H1 (cell line): ENCODE measurements at regions not wholly inside any gene's neighbourhood (a gene's known extent, or its start where the extent isn't known, plus 50 kb on each side); places are given as distances from the start of the nearest gene placed in this dataset.

Experiments used
- CTCF ChIA-PET: fragments of 300-600 bp; sonication (Branson Sonifier 250); formaldehyde crosslinking; loops from one replicate; lab custom pipeline; 2021; ENCODE audit not compliant: partially characterized antibody; lab: Charles Lee
- POLR2A ChIA-PET: fragments of 300-600 bp; sonication (Branson Sonifier 250); formaldehyde crosslinking; loops from one replicate; lab custom pipeline; 2021; ENCODE audit warnings: inconsistent platforms; ENCODE audit not compliant: partially characterized antibody; lab: Charles Lee
- DNase-seq, 2 experiments: peaks; one replicate each; pipeline versions ENCODE4 v3.0.0 to v3.0.0-alpha.2; 2010 to 2022; ENCODE audit warnings: low spot score in 2 of 2, low read depth in 1 of 2, mixed read lengths in 1 of 2
- FAIRE-seq: peaks from 2 replicates; lab custom pipeline; 2011; peaks lifted over from hg19 to GRCh38; lab: Jason Lieb, UNC
- H2AFZ ChIP-seq: 2 replicates; pipeline ENCODE4 v1.8.1; 2012; ENCODE audit warnings: low read length, inconsistent platforms
- H2AK5ac ChIP-seq: 2 replicates; pipeline ENCODE4 v1.6.1; 2013; ENCODE audit warnings: low read depth, low read length
- H2BK120ac ChIP-seq: replicated peaks from 2 replicates; pipeline ENCODE3; 2013; ENCODE audit warnings: low read depth, low read length, inconsistent platforms
- H2BK12ac ChIP-seq: 2 replicates; pipeline ENCODE4 v1.6.1; 2013; ENCODE audit warnings: low read depth, low read length
- H2BK15ac ChIP-seq: 2 replicates; pipeline ENCODE4 v1.6.1; 2013; ENCODE audit warnings: low read length
- H2BK20ac ChIP-seq: 2 replicates; pipeline ENCODE4 v1.6.1; 2013; ENCODE audit warnings: low read length
- H2BK5ac ChIP-seq: 2 replicates; pipeline ENCODE4 v1.6.1; 2013; ENCODE audit warnings: low read depth, low read length
- H3K14ac ChIP-seq: 2 replicates; pipeline ENCODE4 v1.6.1; 2013; ENCODE audit warnings: inconsistent platforms; ENCODE audit not compliant: insufficient read length
- H3K18ac ChIP-seq: 2 replicates; pipeline ENCODE4 v1.6.1; 2013; ENCODE audit warnings: low read length; ENCODE audit errors: extremely low read depth
- H3K23ac ChIP-seq: 2 replicates; pipeline ENCODE4 v1.6.1; 2013; ENCODE audit warnings: inconsistent platforms; ENCODE audit not compliant: insufficient read length
- H3K23me2 ChIP-seq: 2 replicates; pipeline ENCODE4 v1.6.1; 2013; ENCODE audit warnings: low read depth, low read length
- H3K27ac ChIP-seq: 2 replicates; pipeline ENCODE4 v1.6.1; 2011; ENCODE audit warnings: low read depth, low read length, inconsistent platforms
- H3K27me3 ChIP-seq, 4 experiments: replicated peaks in 1 of 4; 1 replicate in 1 of 4; 2 replicates in 3 of 4; pipeline versions ENCODE4 v1.6.1 to v1.8.1; 2011 to 2013; ENCODE audit warnings: low read length in 3 of 4, mild to moderate bottlenecking in 3 of 4, inconsistent platforms in 2 of 4, mixed read lengths in 2 of 4, moderate library complexity in 1 of 4; ENCODE audit not compliant: control insufficient read depth in 3 of 4, insufficient read depth in 3 of 4; ENCODE audit errors: extremely low read depth in 1 of 4
- H3K36me3 ChIP-seq, 4 experiments: 2 replicates each; pipeline versions ENCODE4 v1.6.1 to v1.8.1; 2011 to 2013; ENCODE audit warnings: mild to moderate bottlenecking in 4 of 4, low read length in 3 of 4, moderate library complexity in 2 of 4, control low read depth in 1 of 4, inconsistent platforms in 1 of 4; ENCODE audit not compliant: insufficient read depth in 4 of 4, control insufficient read depth in 2 of 4
- H3K4ac ChIP-seq: replicated peaks from 2 replicates; pipeline ENCODE3; 2013; ENCODE audit warnings: low read length, low read depth, mixed read lengths, inconsistent platforms; ENCODE audit not compliant: insufficient read length
- H3K4me1 ChIP-seq, 4 experiments: replicated peaks in 1 of 4; 1 replicate in 1 of 4; 2 replicates in 3 of 4; pipeline versions ENCODE4 v1.6.1 to v1.8.1; 2011 to 2013; ENCODE audit warnings: low read length in 3 of 4, inconsistent platforms in 2 of 4, mixed read lengths in 1 of 4; ENCODE audit not compliant: insufficient read depth in 4 of 4, control insufficient read depth in 3 of 4
- H3K4me2 ChIP-seq, 2 experiments: 2 replicates each; pipeline versions ENCODE4 v1.6.1 to v1.8.1; 2011 to 2013; ENCODE audit warnings: low read depth in 2 of 2, low read length in 2 of 2, control low read depth in 1 of 2, inconsistent platforms in 1 of 2, mild to moderate bottlenecking in 1 of 2; ENCODE audit not compliant: insufficient read depth in 1 of 2
- H3K4me3 ChIP-seq, 4 experiments: fragments of 200-600, 300-600 bp in 1 of 4; sonication (generic), shearing (Covaris generic), sonication (Bioruptor Twin) in 1 of 4; 2 replicates each; pipeline versions ENCODE4 v1.5.1 to v1.8.1; 2011 to 2016; ENCODE audit warnings: low read length in 4 of 4, low read depth in 3 of 4, control low read depth in 2 of 4, inconsistent platforms in 2 of 4, mild to moderate bottlenecking in 2 of 4, mixed read lengths in 1 of 4, moderate library complexity in 1 of 4; ENCODE audit not compliant: insufficient read depth in 2 of 4; ENCODE audit errors: extremely low read depth in 1 of 4
- H3K56ac ChIP-seq: replicated peaks from 2 replicates; pipeline ENCODE3; 2013; ENCODE audit warnings: low read depth, mild to moderate bottlenecking, mixed read lengths, low read length, inconsistent platforms; ENCODE audit not compliant: insufficient read length
- H3K79me1 ChIP-seq: 2 replicates; pipeline ENCODE4 v1.6.1; 2013; ENCODE audit warnings: low read depth, low read length, control low read depth
- H3K79me2 ChIP-seq, 2 experiments: 2 replicates each; pipeline versions ENCODE4 v1.6.1 to v1.8.1; 2012 to 2013; ENCODE audit warnings: low read length in 2 of 2, mild to moderate bottlenecking in 2 of 2, inconsistent platforms in 1 of 2; ENCODE audit not compliant: insufficient read depth in 2 of 2, control insufficient read depth in 1 of 2
- H3K9ac ChIP-seq, 4 experiments: replicated peaks in 1 of 4; 1 replicate in 1 of 4; 2 replicates in 3 of 4; pipeline versions ENCODE4 v1.6.1 to v1.8.1; 2011 to 2013; ENCODE audit warnings: low read depth in 3 of 4, low read length in 3 of 4, control low read depth in 2 of 4, mild to moderate bottlenecking in 2 of 4, moderate library complexity in 2 of 4, inconsistent platforms in 1 of 4; ENCODE audit errors: extremely low read depth in 1 of 4
- H3K9me3 ChIP-seq, 2 experiments: 2 replicates each; pipeline versions ENCODE4 v1.6.1 to v1.8.1; 2012 to 2013; ENCODE audit warnings: mild to moderate bottlenecking in 2 of 2, moderate library complexity in 2 of 2, control low read depth in 1 of 2, inconsistent platforms in 1 of 2, low read depth in 1 of 2, low read length in 1 of 2, mixed read lengths in 1 of 2; ENCODE audit not compliant: insufficient read depth in 2 of 2
- H4K20me1 ChIP-seq, 2 experiments: replicated peaks in 1 of 2; 2 replicates each; pipeline versions ENCODE3 to v1.8.1; 2011 to 2013; ENCODE audit warnings: inconsistent platforms in 2 of 2, low read length in 2 of 2, mild to moderate bottlenecking in 1 of 2; ENCODE audit not compliant: insufficient read depth in 2 of 2, control insufficient read depth in 1 of 2
- H4K5ac ChIP-seq: 2 replicates; pipeline ENCODE4 v1.6.1; 2013; ENCODE audit warnings: low read length, low read depth, mixed read lengths, inconsistent platforms; ENCODE audit not compliant: insufficient read length
- H4K8ac ChIP-seq: 2 replicates; pipeline ENCODE4 v1.8.0; 2013; ENCODE audit warnings: mild to moderate bottlenecking, moderate library complexity, low read length, inconsistent platforms; ENCODE audit not compliant: insufficient read depth; ENCODE audit errors: extremely low read depth
- H4K91ac ChIP-seq: replicated peaks from 2 replicates; pipeline ENCODE3; 2013; ENCODE audit warnings: low read length, mixed read lengths, inconsistent platforms; ENCODE audit not compliant: insufficient read length
- ASH2L ChIP-seq: fragments of 200-600, 300-600 bp; sonication (generic); IDR thresholded peaks from one replicate; pipeline ENCODE4 v1.7.1; 2017; ENCODE audit warnings: low read length
- CBX8 ChIP-seq: fragments of 300-800, 300-1000 bp; sonication (generic); IDR thresholded peaks from 2 replicates; pipeline ENCODE4 v1.7.1; 2016; ENCODE audit warnings: low read depth, low read length, borderline replicate concordance
- CREB1 ChIP-seq: IDR thresholded peaks from 2 replicates; pipeline ENCODE4 v1.6.1; 2012; ENCODE audit warnings: inconsistent platforms
- CTBP2 ChIP-seq: IDR thresholded peaks from 2 replicates; pipeline ENCODE4 v1.7.0; 2011; ENCODE audit warnings: borderline replicate concordance, mild to moderate bottlenecking, moderate library complexity, mixed read lengths, low read length; ENCODE audit not compliant: insufficient read depth, insufficient read length
- POLR2A ChIP-seq, 2 experiments: IDR thresholded peaks; 1 replicate in 1 of 2; 2 replicates in 1 of 2; pipeline ENCODE4 v1.6.1; 2011; ENCODE audit warnings: low read depth in 2 of 2, low read length in 2 of 2, mild to moderate bottlenecking in 2 of 2; ENCODE audit errors: control extremely low read depth in 1 of 2
- RBBP5 ChIP-seq: IDR thresholded peaks from 2 replicates; pipeline ENCODE4 v1.7.1; 2012; ENCODE audit warnings: low read depth, mild to moderate bottlenecking, inconsistent platforms, low read length, moderate library complexity, borderline replicate concordance
- RNF2 ChIP-seq: fragments of 200-900, 300-1000 bp; sonication (generic); IDR thresholded peaks from 2 replicates; pipeline ENCODE4 v1.7.1; 2016; ENCODE audit warnings: borderline replicate concordance, low read depth, mild to moderate bottlenecking, antibody characterized with exemption, low read length; ENCODE audit not compliant: poor library complexity, severe bottlenecking; ENCODE audit errors: missing control alignments
- SIN3A ChIP-seq, 2 experiments: IDR thresholded peaks in 1 of 2; conservative IDR thresholded peaks in 1 of 2; 2 replicates each; pipeline ENCODE4 v1.6.1; 2011 to 2012; ENCODE audit warnings: low read length in 2 of 2, improper control_type of control experiment in 1 of 2, low read depth in 1 of 2, mild to moderate bottlenecking in 1 of 2
- SIRT6 ChIP-seq: IDR thresholded peaks from one replicate; pipeline ENCODE4 v1.7.1; 2012; ENCODE audit warnings: low read length, inconsistent platforms
- SP2 ChIP-seq: IDR thresholded peaks from 2 replicates; pipeline ENCODE4 v1.6.1; 2012; ENCODE audit warnings: mild to moderate bottlenecking, low read length, inconsistent platforms
- TCF12 ChIP-seq: IDR thresholded peaks from 2 replicates; pipeline ENCODE4 v1.6.1; 2011; ENCODE audit warnings: low read depth, mild to moderate bottlenecking, low read length
- WGBS, 2 experiments: shearing (Covaris generic) in 1 of 2; methylation state at CpG; one replicate each; pipeline versions ENCODE4 v1.1.6 to v1.1.7; 2013 to 2015; ENCODE audit warnings: low lambda C conversion rate in 2 of 2, mixed read lengths in 2 of 2, inconsistent platforms in 1 of 2, low coverage in 1 of 2, missing lambda C conversion rate in 1 of 2; ENCODE audit not compliant: insufficient replicate concordance in 2 of 2, insufficient coverage in 1 of 2, insufficient read length in 1 of 2; ENCODE audit errors: extremely low coverage in 1 of 2, missing lambda C conversion rate in 1 of 2; 5-methylcytosine and 5-hydroxymethylcytosine counted together

DNA sequence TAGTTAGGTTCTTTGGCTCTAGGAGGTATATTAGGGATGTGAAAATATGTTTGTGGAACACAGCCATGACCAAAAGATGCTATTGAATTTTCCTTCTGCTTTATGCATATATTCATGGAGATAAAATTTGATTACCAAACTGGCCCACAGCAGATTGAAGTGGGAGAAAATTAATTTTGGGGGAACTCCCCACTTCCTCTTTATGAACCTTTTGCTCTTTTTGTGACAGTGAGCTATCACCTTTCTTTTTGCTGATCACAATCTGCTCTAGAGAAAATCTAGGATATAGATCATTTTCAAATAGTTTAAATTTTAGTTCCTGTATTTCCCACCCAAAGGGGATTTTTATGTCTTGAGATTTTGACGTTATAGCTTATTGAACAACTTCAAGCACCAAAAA is 313.0 kb downstream of the GABRB2 start:
- Histone ChIP-seq H4K91ac (no peak overlapping the region), H3K79me2 (no peaks in the 10 kb centered on the region), H3K4me3 (no peak overlapping the region), H3K23ac (no peak overlapping the region), H3K4ac (no peak overlapping the region), H3K9ac (no peak overlapping the region), H3K27me3 (no peaks in the 10 kb centered on the region), H2AK5ac (no peak overlapping the region), H3K27ac (no peak overlapping the region), H3K4me2 (no peak overlapping the region), H4K20me1 (no peaks in the 10 kb centered on the region), H3K14ac (no peak overlapping the region), H2BK5ac (no peak overlapping the region), H3K9me3 (no peaks in the 10 kb centered on the region), H4K8ac (no peak overlapping the region), H3K4me1 (peaks cover 0 to 4% (median 0%) of the 10 kb centered on the region in 4 experiments; a peak in 1 of 7 replicates), H3K56ac (no peak overlapping the region), H2BK12ac (no peak overlapping the region), H2BK20ac (no peak overlapping the region), H3K18ac (no peak overlapping the region), H2AFZ (no peak overlapping the region), H3K79me1 (no peaks in the 10 kb centered on the region), H4K5ac (no peak overlapping the region), H2BK15ac (no peak overlapping the region), H3K23me2 (no peaks in the 10 kb centered on the region), H3K36me3 (no peaks in the 10 kb centered on the region), H2BK120ac (no peak overlapping the region)
- CTCF ChIA-PET, result interaction anchor here (1.2 kb wide), 1 partner anchor 13 kb away, joined by 3 read pairs; no protein-coding TSS in a partner anchor
- DNase-seq (no peak), FAIRE-seq (no peak)
- 94% methylated on average over 1 of the region's 1 CpG; no CpG with 5 or more reads in 1 of the 2 experiments for WGBS, 2 experiments
- no peak for TF ChIP-seq RNF2
- TF ChIP-seq RBBP5, result no peak
- TF ChIP-seq CBX8, result no peak
- no peak for TF ChIP-seq CTBP2
- TF ChIP-seq TCF12, result no peak
- TF ChIP-seq SIRT6, result no peak
- no peak for TF ChIP-seq ASH2L
- TF ChIP-seq SIN3A (conservative IDR thresholded peaks at IDR 0.05 in 1 of 2, IDR thresholded peaks at IDR 0.05 in 1 of 2; ENCODE audit: low read depth in 1 of 2, low read length in 2 of 2), result no peak
- no peak for TF ChIP-seq POLR2A (IDR thresholded peaks at IDR 0.05; ENCODE audit: control extremely low read depth in 1 of 2, low read depth in 2 of 2, low read length in 2 of 2)
- no peak for TF ChIP-seq SP2
- TF ChIP-seq CREB1, result no peak
- POLR2A ChIA-PET, result no interaction called here
